OCI-LY3 (cell line): ENCODE measurements at regions not wholly inside any gene's neighbourhood (a gene's known extent, or its start where the extent isn't known, plus 50 kb on each side); places are given as distances from the start of the nearest gene placed in this dataset.

Experiments
- CTCF ChIP-seq: fragments of 200-600, 300-600 bp; sonication (generic); IDR thresholded peaks from 2 replicates; pipeline ENCODE4 v1.5.1; 2014; ENCODE audit warnings: antibody characterized with exemption, low read length, low read depth
- EZH2phosphoT487 ChIP-seq: fragments of 200-600 bp; shearing (Covaris generic); IDR thresholded peaks from 2 replicates; pipeline ENCODE4 v1.6.1; 2018; ENCODE audit warnings: antibody characterized with exemption, mixed run types, low read depth

GRCh38 chr3:184635774-184636173 is 74.2 kb downstream of the EPHB3 start:
- TF ChIP-seq CTCF (no peak), EZH2phosphoT487 (no peak)
